Adrenal gland (tissue), 9 donors: ENCODE measurements at regions not wholly inside any gene's neighbourhood (a gene's known extent, or its start where the extent isn't known, plus 50 kb on each side); places are given as distances from the start of the nearest gene placed in this dataset.

Experiments used
- DNase-seq, 7 donors: peaks; one replicate each; pipeline ENCODE4 v3.0.0-alpha.2; 2019 to 2020
- H3K27ac ChIP-seq, 5 donors: fragments of 200-600 bp; sonication (generic) in 4 of 5; 1 replicate in 3 of 5; 2 replicates in 2 of 5; pipeline versions ENCODE4 v1.5.1 to v1.8.0; 2016 to 2020; ENCODE audit warnings: mild to moderate bottlenecking in 1 of 5
- H3K27me3 ChIP-seq: fragments of 200-600 bp; 2 replicates; pipeline ENCODE4 v1.8.0; 2021
- H3K36me3 ChIP-seq, 2 donors: fragments of 200-600 bp; replicated peaks in 1 of 2; 1 replicate in 1 of 2; 2 replicates in 1 of 2; pipeline versions ENCODE4 v1.5.1 to v1.8.0; 2018 to 2022
- H3K4me1 ChIP-seq, 2 donors: fragments of 200-600 bp; replicated peaks in 1 of 2; 1 replicate in 1 of 2; 2 replicates in 1 of 2; pipeline versions ENCODE4 v1.5.1 to v1.8.0; 2018 to 2021
- H3K4me3 ChIP-seq, 4 donors: fragments of 200-600 bp; sonication (generic) in 3 of 4; one replicate each; pipeline ENCODE4 v1.5.1; 2016 to 2018
- H3K9me3 ChIP-seq, 3 donors: fragments of 200-600 bp; sonication (generic) in 1 of 3; replicated peaks in 1 of 3; 1 replicate in 2 of 3; 2 replicates in 1 of 3; pipeline versions ENCODE4 v1.5.1 to v1.8.0; 2016 to 2021
- POLR2A ChIP-seq, 2 donors: fragments of 450-650 bp; IDR thresholded peaks; one replicate each; pipeline ENCODE4 v1.6.1; 2017; ENCODE audit warnings: antibody characterized with exemption in 2 of 2, mild to moderate bottlenecking in 2 of 2, moderate library complexity in 1 of 2
- WGBS, 4 donors: extraction: QIAGEN DNeasy Blood & Tissue Kit in 2 of 4; methylation state at CpG; one replicate each; pipeline versions ENCODE4 v1.1.5 to v1.1.7; 2013 to 2017; 5-methylcytosine and 5-hydroxymethylcytosine counted together
- intact Hi-C, 2 donors: fragments of 100-400 bp; cut with DNase I; formaldehyde crosslinking; loops; one replicate each; pipeline versions ENCODE4 v1.14.1 to v1.15.0; 2022 to 2023
- TF ChIP-seq, protein P1 (sequence below), 6 experiments: fragments of 450-650 bp in 4 of 6; fragments of 200-600 bp in 2 of 6; sonication (generic) in 1 of 6; IDR thresholded peaks; 1 replicate in 5 of 6; 2 replicates in 1 of 6; pipeline versions ENCODE4 v1.5.1 to v1.8.0; 2016 to 2021; ENCODE audit warnings: antibody characterized with exemption in 6 of 6, mild to moderate bottlenecking in 2 of 6, moderate library complexity in 1 of 6
- donor health status: healthy with polysubstance abuse.
- donor health status: Bipolar disorder and iron deficiency.
- donor health status: DM: yes; HTN: yes; CAD: no.
- donor health status: DM: no; HTN: no; CAD: no.
- donor health status: DM: no; HTN: no; CAD: no.

GRCh38 chr10:4453950-4454349 is 372.1 kb upstream of the AKR1E2 start:
- no peak overlapping the region for H3K4me3 ChIP-seq
- intact Hi-C loops, result no loop called here
- H3K27ac ChIP-seq, result no peak overlapping the region
- no peaks in the 10 kb centered on the region for H3K27me3 ChIP-seq
- no peaks in the 10 kb centered on the region for H3K4me1 ChIP-seq
- TF ChIP-seq POLR2A (IDR thresholded peaks at IDR 0.05), result no peak
- TF ChIP-seq, protein P1, sequence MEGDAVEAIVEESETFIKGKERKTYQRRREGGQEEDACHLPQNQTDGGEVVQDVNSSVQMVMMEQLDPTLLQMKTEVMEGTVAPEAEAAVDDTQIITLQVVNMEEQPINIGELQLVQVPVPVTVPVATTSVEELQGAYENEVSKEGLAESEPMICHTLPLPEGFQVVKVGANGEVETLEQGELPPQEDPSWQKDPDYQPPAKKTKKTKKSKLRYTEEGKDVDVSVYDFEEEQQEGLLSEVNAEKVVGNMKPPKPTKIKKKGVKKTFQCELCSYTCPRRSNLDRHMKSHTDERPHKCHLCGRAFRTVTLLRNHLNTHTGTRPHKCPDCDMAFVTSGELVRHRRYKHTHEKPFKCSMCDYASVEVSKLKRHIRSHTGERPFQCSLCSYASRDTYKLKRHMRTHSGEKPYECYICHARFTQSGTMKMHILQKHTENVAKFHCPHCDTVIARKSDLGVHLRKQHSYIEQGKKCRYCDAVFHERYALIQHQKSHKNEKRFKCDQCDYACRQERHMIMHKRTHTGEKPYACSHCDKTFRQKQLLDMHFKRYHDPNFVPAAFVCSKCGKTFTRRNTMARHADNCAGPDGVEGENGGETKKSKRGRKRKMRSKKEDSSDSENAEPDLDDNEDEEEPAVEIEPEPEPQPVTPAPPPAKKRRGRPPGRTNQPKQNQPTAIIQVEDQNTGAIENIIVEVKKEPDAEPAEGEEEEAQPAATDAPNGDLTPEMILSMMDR (IDR thresholded peaks at IDR 0.05), result no peak
- WGBS, 4 donors, result 56 to 82% (median 72%) methylated on average over 5 of the region's 5 CpGs
- no peak for DNase-seq
- H3K9me3 ChIP-seq, result no peaks in the 10 kb centered on the region
- no peaks in the 10 kb centered on the region for H3K36me3 ChIP-seq

- no peak for DNase-seq
- Histone ChIP-seq H3K4me3 (no peak overlapping the region), H3K27ac (no peak overlapping the region), H3K27me3 (no peaks in the 10 kb centered on the region), H3K36me3 (no peaks in the 10 kb centered on the region), H3K9me3 (no peaks in the 10 kb centered on the region), H3K4me1 (no peaks in the 10 kb centered on the region)
- intact Hi-C loops, result no loop called here
- WGBS, 4 donors, result 79 to 92% (median 88%) methylated on average over 8 of the region's 8 CpGs
- TF ChIP-seq POLR2A (IDR thresholded peaks at IDR 0.05), result no peak
- TF ChIP-seq, protein P1 (IDR thresholded peaks at IDR 0.05), result no peak
Observed at GRCh38 chr10:4453276-4453675, 372.7 kb upstream of the AKR1E2 start.

- DNase-seq, result no peak
- Histone ChIP-seq H3K9me3 (no peaks in the 10 kb centered on the region), H3K4me3 (no peak overlapping the region), H3K4me1 (no peaks in the 10 kb centered on the region), H3K36me3 (no peaks in the 10 kb centered on the region), H3K27me3 (no peaks in the 10 kb centered on the region), H3K27ac (no peak overlapping the region)
- 57 to 63% (median 59%) methylated on average over 13 of the region's 13 CpGs for WGBS, 4 donors
- intact Hi-C loops, result no loop called here
- no peak for TF ChIP-seq POLR2A (IDR thresholded peaks at IDR 0.05)
- TF ChIP-seq, protein P1 (IDR thresholded peaks at IDR 0.05), result no peak
Observed at GRCh38 chr10:4450981-4451908, 374.8 kb upstream of the AKR1E2 start.

DNA sequence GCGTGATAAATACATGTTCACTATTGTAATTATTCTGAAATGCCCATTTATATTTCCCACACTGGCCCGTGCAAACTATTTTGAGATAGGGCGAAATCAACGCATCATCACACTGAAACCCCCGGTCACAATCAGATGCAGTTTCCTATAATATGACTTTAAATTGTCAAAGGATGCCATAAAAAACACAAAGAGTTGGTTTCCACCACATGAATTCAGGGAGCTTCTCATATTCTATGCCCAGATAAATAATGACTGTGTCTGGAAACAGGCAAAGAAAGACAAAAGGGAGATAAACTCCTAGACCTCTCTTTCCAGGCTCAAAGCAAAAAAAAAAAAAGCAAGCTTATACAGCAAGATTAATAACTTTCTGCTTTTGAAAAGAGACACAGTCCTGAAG is 375.8 kb upstream of the AKR1E2 start:
- intact Hi-C loops, result no loop called here
- H3K9me3 ChIP-seq, result no peaks in the 10 kb centered on the region
- WGBS, 4 donors, result 89 to 92% (median 90%) methylated on average over 5 of the region's 5 CpGs
- no peaks in the 10 kb centered on the region for H3K36me3 ChIP-seq
- no peak overlapping the region for H3K4me3 ChIP-seq
- H3K27me3 ChIP-seq, result no peaks in the 10 kb centered on the region
- TF ChIP-seq, protein P1 (IDR thresholded peaks at IDR 0.05), result no peak
- TF ChIP-seq POLR2A (IDR thresholded peaks at IDR 0.05), result no peak
- H3K4me1 ChIP-seq, result no peaks in the 10 kb centered on the region
- DNase-seq, result no peak
- H3K27ac ChIP-seq, result no peak overlapping the region
